NCI-H2107 (cell line): ENCODE measurements at regions not wholly inside any gene's neighbourhood (a gene's known extent, or its start where the extent isn't known, plus 50 kb on each side); places are given as distances from the start of the nearest gene placed in this dataset.

Experiments used
- DNase-seq: peaks from one replicate; lab custom pipeline; 2025; lab: John Stamatoyannopoulos, UW

DNA sequence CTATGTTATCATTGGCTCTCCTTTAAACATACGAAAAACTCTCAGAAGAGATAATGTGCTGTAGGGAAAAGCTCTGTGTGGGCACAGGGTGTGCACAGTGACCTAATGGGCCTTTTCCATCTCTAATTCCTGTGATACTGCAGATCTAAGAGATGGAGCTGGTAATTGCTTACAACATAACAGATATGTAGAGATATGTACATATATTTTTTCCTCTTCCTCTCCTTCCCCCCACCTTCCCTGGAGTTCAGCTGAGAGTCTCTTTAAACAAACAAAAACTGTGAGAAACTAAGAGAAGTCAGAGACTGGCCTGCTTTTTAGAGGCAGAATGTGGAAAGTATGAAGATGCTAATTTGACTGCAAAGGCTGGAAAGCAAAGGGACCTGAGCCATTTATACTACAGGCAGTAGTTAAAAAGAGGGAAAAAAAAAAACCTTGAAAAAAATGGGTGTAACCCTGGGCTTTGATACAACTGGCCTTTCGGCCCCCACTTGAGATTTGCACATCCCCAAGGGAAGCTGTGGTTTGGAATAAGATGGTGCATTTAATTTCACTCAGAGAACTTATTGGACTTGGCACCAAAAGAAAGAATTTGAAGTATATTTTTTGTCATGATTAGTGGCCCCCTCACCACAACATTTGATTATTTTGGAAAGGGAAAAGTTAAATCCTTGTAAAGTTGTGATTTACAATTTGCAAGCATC, 502.2 kb upstream of the ZEB2 start:
- no peak for DNase-seq

DNA sequence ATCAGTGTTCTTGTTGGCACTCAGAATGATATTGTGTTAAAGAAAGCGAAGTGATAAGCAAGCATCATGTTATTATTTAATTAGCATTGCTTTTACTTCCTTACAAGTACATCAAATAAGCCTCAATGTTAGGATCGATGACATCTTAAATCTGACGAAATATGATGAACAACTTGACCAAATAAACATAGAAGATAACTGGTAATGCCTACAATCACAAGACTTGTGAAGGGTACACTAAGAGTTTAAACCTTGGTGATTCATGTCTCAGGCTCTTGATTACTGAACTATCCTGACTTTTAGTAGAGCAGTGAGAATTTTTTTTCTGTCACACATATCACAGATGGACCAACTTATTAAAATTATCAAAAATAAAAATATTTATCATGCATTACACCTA, 500.8 kb upstream of the ZEB2 start:
- no peak for DNase-seq

DNA sequence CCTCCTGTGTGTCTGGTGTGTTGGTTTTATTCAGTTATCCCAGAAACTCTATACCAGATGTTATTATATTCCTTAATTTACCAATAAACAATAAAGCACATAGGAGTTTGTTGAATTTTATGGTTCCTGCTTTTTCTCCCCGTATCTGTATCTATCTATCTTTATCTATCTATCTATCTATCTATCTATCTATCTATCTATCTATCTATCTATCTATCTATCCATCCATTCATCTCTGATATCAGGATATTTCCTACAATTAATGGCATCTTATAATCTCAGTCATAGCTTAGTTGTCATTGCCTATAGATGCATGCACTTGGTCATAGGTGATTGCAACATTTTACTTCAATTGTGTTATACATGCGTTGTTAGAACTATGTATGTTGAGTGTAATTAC, 500.2 kb upstream of the ZEB2 start:
- DNase-seq: no peak

DNA sequence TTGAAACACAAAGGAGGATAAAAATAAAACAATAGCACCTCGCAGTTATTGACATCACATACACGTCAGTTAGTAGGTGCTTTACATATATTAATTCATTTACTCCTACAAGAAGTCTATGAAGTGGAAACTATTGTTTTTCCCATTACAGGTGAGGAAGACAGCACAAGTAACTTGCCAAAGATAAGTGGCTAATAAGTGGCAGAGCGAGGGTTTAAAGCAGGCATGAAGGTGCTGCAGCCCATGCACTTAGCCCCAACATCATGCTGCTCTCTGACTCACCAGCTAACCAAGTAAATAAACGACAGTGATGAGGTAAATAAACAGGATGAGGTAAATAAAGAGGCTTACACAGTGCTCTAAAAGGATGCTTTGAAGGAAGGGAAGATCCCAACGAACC, 498.6 kb upstream of the ZEB2 start:
- no peak for DNase-seq

DNA sequence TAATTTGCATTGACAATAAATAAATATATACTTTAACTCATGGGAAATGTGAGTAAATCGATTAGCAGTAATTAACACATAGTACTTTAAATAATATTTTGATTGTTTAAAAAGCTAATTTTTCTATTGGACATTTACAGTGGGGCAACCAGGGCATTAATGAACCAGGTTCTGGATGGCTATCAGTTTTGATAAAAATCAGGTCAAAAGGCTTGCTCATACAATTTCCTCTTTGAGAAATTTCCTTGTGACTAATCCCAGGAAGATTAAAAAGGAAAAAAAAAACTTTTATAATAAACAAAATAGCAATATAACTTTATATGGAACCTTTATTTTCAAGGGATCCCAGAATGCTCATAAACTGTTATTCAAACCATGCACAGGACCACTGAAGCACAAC, 497.2 kb upstream of the ZEB2 start:
- no peak for DNase-seq

DNA sequence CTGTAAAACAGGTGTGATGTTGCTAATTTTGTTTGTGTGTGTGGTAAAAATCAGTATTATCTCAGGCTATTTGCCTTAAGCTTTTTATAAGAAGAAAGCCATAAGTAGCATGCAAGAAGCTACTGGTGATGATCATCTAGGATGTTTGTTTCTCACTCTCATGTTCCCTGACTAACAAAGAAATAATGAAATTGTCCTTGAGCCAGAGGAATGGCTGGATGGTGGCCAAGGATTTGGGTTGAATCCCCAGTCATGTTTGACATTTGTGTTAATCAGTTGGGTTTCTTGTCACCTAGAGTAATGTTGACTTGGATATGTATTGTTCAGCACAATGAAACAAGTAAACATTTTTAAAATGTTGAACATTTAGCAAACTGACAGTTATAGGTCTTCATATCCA, 496.8 kb upstream of the ZEB2 start:
- no peak for DNase-seq

DNA sequence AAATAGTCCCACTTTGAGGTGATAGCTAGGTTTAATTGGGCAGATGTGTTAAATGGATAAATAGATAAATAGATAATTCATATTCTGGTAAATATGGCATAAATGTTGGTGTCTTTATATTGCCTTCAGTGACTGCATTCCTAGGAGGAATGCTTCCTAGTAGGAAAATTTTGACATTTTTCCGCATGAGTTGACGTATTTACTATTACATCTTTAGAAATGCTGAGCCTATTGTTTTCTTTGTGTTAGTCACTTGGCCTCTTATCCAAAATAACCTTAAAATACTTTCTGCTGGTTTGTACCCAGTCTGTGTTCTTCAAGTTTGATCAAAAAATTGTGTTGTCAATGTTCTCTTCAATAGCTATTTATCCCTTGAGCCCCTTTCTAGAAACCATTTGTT, 495.6 kb upstream of the ZEB2 start:
- no peak for DNase-seq

DNA sequence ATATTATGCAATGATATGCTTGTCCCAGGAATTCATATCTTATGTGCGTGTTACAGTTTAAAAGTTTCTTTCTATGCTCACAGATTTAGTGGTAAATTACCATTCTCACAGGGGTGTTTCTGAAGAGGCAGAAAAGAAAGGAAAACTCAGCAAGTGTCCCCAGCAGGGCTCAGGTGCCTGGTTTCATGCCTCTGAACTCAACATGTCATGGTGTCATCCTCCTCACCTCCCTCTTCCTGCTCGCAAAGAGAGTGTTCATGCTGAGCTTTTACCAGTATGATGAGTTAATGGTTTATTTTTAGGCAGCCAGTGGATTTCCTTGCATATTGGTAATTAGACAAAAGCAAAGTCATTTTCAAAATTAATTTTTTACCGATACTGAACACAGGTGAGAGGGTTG, 492.9 kb upstream of the ZEB2 start:
- no peak for DNase-seq

DNA sequence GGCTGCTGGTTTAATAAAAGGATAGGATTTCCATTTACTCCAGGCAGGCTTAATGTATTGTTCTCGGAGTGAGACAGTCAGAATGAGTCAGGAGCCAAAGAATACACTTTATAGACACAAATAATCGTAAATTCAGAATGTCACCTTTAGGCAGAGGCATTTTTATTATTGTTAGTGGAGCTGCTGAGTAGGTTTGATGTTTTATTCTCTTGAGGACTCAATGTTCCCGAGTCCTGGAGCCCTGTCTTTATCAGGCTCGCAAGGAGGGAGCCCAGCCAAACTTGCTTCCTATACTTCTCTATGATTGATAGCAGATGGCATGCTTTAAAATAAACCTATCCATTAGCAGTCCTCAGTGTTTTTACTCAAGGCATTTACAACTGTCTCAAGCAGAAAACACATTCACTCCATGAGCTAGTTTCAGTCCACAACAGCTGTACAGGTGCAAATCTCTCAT, 492.3 kb upstream of the ZEB2 start:
- no peak for DNase-seq

DNA sequence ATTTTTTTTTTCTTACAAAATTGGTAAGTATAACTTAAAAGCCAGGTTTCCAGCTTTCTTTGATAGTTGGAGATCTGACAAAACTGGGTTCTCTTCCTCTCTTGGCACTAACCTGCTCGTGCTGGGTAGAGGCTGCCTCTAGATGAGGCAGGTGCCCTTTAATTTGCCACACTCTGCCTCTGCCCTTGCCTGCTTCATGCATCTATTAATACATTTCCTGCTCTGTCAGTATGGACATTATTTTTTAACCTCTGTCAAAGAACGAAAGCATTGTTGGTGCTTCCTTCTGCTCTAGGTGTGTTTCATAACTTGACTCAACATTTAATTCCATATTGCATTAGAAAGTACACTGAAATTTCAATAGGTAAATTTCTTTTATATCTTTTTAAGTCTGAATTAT, 490.7 kb upstream of the ZEB2 start:
- DNase-seq: no peak

DNA sequence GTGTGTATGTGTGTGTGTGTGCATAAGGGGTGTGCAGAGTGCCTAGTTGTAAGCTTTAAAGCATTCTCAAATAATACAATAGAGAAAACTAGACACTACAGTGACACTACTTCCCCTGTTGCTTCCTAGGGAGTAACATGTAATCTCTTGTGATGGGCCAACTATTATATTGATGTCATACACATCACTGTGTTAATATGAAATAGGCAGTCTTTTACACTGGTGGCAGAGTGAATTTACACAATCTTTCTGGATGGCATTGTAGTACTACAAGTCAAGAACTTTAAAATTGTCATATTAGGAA, 488.0 kb upstream of the ZEB2 start:
- DNase-seq: no peak

DNA sequence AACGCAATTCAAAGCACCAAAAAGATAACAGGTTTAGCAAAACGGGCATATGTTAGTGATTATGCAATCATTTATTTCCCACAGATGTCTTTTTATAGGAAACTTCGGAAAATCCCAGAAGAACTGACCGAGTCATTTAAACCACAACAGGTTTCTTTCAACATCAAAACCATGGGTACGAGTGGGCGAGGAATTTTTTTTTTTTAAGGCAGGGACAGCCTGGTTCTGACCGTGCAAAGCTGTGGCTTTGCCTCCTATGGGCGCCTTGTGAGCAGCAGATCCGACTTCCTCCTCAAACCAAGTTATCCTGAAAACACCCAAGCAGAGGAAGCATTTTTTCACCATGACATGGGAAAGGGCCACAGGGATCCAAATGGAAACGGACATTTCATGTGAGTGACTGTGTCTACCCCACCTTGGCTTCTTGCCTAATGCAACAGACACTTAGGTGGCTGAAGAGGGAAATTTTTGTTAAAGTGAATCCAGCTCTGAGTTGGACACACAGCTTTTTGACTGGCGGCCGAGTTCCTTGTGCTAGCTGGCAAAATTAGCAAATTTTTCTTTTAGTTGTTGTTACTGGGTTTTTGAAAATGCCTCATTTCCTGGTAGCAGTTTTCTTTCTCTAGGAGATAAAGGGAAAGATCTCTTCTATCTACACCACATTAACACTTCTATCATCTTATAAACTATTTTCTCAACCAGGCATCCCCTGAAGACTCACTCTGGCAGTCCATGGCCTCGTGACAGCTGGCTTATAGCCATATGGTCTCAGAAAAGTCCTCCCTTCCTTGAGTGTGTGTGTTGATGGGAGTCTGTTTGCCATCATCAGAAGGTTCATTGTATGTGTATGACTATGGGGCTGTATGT, 487.4 kb upstream of the ZEB2 start:
- no peak for DNase-seq

DNA sequence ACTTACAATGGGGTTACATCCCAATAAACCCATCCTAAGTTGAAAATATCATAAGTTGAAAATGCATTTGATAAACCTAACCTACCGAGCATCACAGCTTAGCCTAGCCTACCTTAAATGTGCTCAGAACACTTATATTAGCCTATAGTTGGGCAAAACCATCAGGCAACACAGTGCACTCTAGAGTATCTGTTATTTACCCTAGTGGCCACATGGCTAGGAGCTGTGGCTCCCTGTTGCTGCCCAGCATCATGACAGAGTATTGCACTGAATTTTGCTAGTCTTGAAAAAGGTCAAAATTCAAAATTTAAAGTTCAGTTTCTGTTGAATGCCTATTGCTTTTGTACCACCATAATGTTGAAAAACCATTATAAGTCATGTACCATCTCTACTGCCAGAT, 482.7 kb upstream of the ZEB2 start:
- no peak for DNase-seq

DNA sequence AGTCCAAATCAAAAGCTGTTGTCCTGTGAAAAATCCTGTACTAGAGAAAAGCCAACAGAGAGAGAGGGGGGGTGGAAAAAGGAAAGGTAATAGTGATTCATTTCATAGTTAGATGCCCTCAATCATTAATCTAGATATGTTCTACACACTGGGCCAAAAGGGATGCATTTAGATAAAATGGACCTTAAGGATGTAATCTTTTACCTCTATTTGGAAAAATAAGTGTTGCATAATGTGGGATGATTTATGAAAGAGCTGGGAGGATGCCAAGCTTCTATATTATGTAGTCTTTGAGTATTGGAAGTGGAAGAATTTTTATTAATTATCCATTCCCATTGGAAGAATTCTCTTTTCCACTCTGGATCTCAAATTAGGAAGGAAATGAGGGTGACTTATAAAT, 480.5 kb upstream of the ZEB2 start:
- no peak for DNase-seq

DNA sequence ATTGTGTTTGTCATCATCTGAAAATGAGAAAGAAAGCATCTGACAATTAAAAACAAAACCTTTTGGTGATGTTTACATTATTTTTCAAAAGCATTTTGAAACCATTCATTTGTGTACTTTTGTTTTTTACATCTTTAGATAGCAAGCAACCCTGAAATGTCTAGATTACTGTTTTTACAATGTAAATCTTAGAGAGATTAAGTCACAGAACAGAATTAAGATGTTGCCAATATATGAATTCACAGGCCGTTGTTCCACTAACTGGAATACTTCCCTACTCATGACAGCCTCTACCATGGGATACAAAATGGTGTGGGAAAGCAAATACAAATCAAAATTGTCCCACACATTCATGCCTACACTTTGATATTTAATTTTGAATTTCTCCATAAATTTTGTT, 480.0 kb upstream of the ZEB2 start:
- DNase-seq: no peak

DNA sequence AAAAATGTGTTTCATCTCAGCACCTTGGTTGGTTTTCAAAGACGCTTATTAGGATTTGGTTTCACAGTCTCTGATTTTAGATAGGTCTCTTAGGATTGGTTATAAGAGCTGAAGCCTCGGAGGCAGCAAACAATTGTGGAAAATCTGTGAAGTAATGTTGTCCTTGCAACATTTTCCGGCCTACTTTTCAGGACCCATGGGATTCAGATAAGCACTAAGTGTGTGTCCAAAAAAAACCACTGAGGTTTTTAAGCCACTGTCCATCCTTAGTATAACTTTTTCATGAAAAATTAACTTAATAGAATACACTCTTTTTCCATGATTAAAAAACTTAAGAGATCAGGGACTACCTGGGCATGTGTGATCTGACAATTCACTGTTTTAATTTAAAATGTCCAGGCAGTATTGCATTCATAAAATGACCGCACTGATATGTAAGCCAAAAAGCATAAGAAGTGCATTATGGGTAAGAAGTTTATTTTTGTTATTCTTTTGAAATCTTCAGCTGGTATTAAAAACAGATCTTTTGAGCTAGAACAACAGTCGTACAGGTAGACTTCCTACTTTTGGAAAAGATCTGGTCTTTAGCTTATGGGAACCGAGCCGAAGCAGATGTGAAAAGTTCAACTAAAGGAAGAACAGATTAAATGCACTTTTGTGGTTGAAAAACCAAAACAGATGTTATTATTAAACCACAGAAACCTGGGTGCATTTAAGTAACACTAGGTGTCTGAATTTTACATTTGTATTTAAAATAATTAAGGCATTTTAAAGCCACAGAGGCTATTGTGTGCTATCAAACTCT, 479.4 kb upstream of the ZEB2 start:
- DNase-seq: no peak

DNA sequence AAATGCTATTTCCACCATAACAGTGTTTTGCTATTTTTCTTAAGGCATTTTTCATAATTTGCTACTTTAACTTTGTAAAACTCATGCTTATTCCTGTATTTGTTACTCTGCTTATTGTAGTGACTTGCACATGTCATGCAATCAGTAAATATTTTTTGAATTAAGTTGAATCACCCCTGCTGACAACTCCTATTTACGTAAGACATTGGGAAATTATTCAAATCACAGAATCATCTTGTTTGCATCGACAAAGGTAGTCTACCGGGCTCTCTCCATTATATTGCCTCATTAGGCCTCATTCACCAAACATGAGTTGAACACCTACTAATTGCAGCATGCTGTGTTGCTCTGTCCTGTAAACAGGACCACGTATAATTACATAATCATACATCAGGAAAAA, 478.5 kb upstream of the ZEB2 start:
- no peak for DNase-seq

DNA sequence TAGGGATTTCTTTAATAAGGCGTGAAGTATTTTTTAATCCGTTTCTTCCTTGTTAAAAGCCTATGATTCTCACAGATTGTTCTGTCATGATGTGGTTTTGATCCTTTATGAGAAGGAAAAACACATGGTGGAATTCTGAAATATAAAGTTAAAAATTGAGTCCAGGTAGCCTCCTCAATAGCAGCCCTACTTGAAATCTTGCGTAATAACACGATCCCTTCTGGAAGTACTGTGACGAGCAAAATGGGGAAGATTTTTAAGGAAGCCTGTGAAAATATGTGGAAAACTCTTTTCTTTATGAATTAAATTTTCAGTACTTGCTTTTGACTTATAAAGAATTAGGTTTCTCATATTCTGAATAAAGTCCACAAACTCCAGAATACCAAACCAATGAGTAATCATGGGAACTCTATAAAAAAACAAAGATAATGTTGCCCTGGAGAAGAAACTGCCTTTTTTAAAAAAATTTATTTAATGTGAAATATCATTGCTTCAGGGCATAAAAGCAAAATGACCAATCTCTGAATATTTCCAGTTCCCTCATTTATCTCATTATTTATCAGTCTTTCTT, 476.4 kb upstream of the ZEB2 start:
- no peak for DNase-seq

DNA sequence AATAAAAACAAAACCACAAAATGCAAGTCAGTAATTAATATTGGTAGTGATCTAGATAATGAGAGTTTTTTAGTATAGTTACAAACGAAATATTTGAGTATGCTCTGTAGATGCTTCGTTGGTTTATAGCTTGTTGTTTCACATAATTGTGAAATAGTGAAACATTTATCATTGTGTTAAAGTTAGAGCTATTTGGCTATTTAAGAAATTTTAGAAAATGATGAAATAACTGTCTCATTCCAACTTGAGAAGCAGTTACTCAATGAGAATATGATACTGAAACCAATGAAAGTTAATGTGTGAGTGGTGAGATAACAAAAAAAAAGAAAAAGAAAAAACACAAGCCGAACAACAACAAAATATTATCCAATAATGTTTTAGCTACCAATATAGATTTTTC, 475.6 kb upstream of the ZEB2 start:
- DNase-seq: no peak

DNA sequence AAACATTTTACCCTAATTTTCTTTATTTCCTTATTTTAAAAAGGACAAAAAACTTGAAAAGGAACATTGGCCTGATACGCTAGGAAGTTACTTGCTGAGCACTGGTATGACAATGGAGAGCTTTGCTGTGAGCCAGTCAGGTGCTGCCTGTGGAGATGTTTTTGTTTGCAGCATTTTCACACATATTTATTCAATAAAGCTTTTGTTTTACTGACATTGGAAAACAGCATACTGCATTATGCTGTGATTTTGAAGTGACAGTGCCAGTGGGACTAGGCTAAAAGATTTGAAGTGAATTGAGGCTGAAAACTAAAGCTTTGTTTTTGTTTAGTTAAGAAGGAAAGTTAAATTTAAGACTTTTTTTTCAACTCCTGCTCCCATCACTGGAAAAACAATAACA, 470.7 kb upstream of the ZEB2 start:
- DNase-seq: no peak

DNA sequence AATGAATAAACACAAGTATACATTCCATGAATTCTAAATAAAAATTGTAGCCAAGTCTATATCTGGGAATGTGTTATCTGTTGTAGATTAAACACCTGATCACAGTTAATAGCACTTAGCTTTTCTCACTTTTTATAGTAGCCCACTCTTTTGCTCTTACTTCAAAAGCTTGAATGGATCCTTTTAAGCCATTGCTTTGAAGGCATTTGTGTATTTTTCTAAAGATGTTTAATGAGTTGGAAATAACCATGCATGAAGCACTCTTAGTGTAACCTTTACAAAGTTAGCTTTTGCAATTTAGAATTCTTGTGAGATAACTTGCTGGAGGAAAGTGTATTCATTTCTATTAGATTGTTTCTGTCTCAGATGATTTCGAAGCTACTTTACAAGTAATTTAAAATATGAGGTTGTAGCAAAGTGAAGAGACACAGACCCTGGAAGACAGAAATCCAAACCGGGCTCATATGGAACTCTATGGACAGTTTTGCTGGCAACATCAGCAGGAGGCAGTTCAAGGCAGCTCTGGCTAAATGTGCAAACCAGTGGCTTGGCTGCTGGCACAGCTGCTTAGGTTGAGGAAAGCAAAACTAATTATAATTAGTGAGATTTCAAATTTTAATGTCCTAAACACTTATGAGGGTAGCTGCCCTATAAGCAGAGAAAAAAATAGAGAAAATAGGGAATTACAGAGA, 469.8 kb upstream of the ZEB2 start:
- DNase-seq: no peak

DNA sequence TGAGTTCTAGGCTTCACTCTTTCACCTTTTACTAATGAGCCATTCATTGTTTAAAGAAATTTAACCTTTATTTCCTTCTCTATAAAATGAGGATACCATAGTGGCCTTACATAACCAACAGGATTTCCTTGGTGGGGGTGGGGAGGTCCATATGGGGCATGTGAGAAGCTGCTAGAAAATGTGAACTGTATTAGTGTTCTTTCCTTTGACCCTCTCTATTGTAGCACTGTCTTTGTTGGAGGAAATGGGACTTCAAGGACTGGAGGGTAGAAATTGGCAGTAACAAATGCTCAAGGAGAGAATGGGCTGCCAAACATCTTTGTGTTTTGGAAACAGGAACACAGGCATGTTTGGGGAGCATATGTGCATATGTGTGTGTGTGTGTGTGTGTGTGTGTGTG, 468.7 kb upstream of the ZEB2 start:
- DNase-seq: no peak
